Mesothelial cell of epicardium (in vitro differentiated cells): ENCODE measurements at regions not wholly inside any gene's neighbourhood (a gene's known extent, or its start where the extent isn't known, plus 50 kb on each side); places are given as distances from the start of the nearest gene placed in this dataset.
"Not testable (repeated sequence)": the region's sequence is repeated elsewhere in the genome, so short reads cannot be mapped to it uniquely, and the experiment has no call there.

Experiments
- DNase-seq, 2 experiments: peaks; one replicate each; pipeline ENCODE4 v3.0.0; 2021; ENCODE audit warnings: low spot score in 2 of 2; ENCODE audit not compliant: unreplicated experiment in 2 of 2
- H3K27ac Mint-ChIP-seq: 2 replicates; pipeline ENCODE4 v1.8.0; 2021; ENCODE audit warnings: mixed read lengths
- H3K27me3 Mint-ChIP-seq: 2 replicates; pipeline ENCODE4 v1.8.0; 2021; ENCODE audit warnings: low read depth, mixed read lengths
- H3K36me3 Mint-ChIP-seq: 2 replicates; pipeline ENCODE4 v1.8.0; 2021; ENCODE audit warnings: mixed read lengths
- H3K4me1 Mint-ChIP-seq: 2 replicates; pipeline ENCODE4 v1.8.0; 2021; ENCODE audit warnings: mixed read lengths
- H3K4me3 Mint-ChIP-seq: 2 replicates; pipeline ENCODE4 v1.8.0; 2021; ENCODE audit warnings: mild to moderate bottlenecking, moderate library complexity, mixed read lengths
- H3K9me3 Mint-ChIP-seq: 2 replicates; pipeline ENCODE4 v1.8.0; 2021; ENCODE audit warnings: mixed read lengths
- CTCF ChIP-seq: fragments of 200-600 bp; sonication (generic); IDR thresholded peaks from one replicate; pipeline ENCODE4 v1.5.0; 2021; ENCODE audit warnings: antibody characterized with exemption; ENCODE audit not compliant: unreplicated experiment

GRCh38 chr6:21870076-21870730, 276.7 kb downstream of the SOX4 start:
- H3K27me3 Mint-ChIP-seq: no peaks in the 10 kb centered on the region
- peak overlapping the region; percentile 71 for H3K27ac Mint-ChIP-seq
- TF ChIP-seq CTCF: no peak
- peaks cover 32% of the 10 kb centered on the region for H3K36me3 Mint-ChIP-seq
- peaks cover 14% of the 10 kb centered on the region for H3K9me3 Mint-ChIP-seq
- no peak overlapping the region for H3K4me3 Mint-ChIP-seq
- peaks cover 30% of the 10 kb centered on the region for H3K4me1 Mint-ChIP-seq
- DNase-seq: no peak

- TF ChIP-seq CTCF: no peak
- H3K36me3 Mint-ChIP-seq: peaks cover 41% of the 10 kb centered on the region
- H3K27ac Mint-ChIP-seq: peak overlapping the region; percentile 22
- no peak overlapping the region for H3K4me3 Mint-ChIP-seq
- no peaks in the 10 kb centered on the region for H3K27me3 Mint-ChIP-seq
- DNase-seq: no peak
- peaks cover 16% of the 10 kb centered on the region for H3K9me3 Mint-ChIP-seq
- peaks cover 30% of the 10 kb centered on the region for H3K4me1 Mint-ChIP-seq
These were observed 278.3 kb downstream of the SOX4 start for GRCh38 chr6:21871831-21872230.

- Mint-ChIP-seq H3K27me3 (no peaks in the 10 kb centered on the region), H3K4me1 (peaks cover 30% of the 10 kb centered on the region), H3K4me3 (no peak overlapping the region), H3K27ac (peak overlapping the region; percentile 22), H3K9me3 (peaks cover 25% of the 10 kb centered on the region), H3K36me3 (peaks cover 48% of the 10 kb centered on the region)
- DNase-seq: no peak
- TF ChIP-seq CTCF: no peak
These were observed 279.2 kb downstream of the SOX4 start for GRCh38 chr6:21872749-21873148.

- H3K27ac Mint-ChIP-seq: no peak overlapping the region
- no peak for TF ChIP-seq CTCF
- H3K4me1 Mint-ChIP-seq: peaks cover 23% of the 10 kb centered on the region
- DNase-seq: no peak
- H3K27me3 Mint-ChIP-seq: no peaks in the 10 kb centered on the region
- peaks cover 30% of the 10 kb centered on the region for H3K9me3 Mint-ChIP-seq
- no peak overlapping the region for H3K4me3 Mint-ChIP-seq
- H3K36me3 Mint-ChIP-seq: peaks cover 48% of the 10 kb centered on the region
These were observed 280.0 kb downstream of the SOX4 start for GRCh38 chr6:21873562-21873961.

GRCh38 chr6:21874372-21874771, 280.8 kb downstream of the SOX4 start:
- Mint-ChIP-seq H3K4me1 (peaks cover 18% of the 10 kb centered on the region), H3K36me3 (peaks cover 53% of the 10 kb centered on the region), H3K27ac (no peak overlapping the region), H3K27me3 (no peaks in the 10 kb centered on the region), H3K9me3 (peaks cover 34% of the 10 kb centered on the region), H3K4me3 (no peak overlapping the region)
- DNase-seq: no peak
- TF ChIP-seq CTCF: no peak

GRCh38 chr6:21877037-21877436, 283.5 kb downstream of the SOX4 start:
- not testable (repeated sequence) for H3K4me1 Mint-ChIP-seq, H3K27ac Mint-ChIP-seq, H3K4me3 Mint-ChIP-seq, H3K27me3 Mint-ChIP-seq, DNase-seq
- Mint-ChIP-seq H3K36me3 (peaks cover 68% of the 10 kb centered on the region), H3K9me3 (peaks cover 51% of the 10 kb centered on the region)

- not testable (repeated sequence) for H3K27ac Mint-ChIP-seq, DNase-seq, H3K27me3 Mint-ChIP-seq, H3K4me3 Mint-ChIP-seq
- Mint-ChIP-seq H3K36me3 (peaks cover 48% of the 10 kb centered on the region), H3K9me3 (peaks cover 42% of the 10 kb centered on the region), H3K4me1 (peaks cover 14% of the 10 kb centered on the region)
These were observed 286.7 kb downstream of the SOX4 start for GRCh38 chr6:21880249-21880648.
